HepG2 (cell line): ENCODE measurements at regions not wholly inside any gene's neighbourhood (a gene's known extent, or its start where the extent isn't known, plus 50 kb on each side); places are given as distances from the start of the nearest gene placed in this dataset.
A peak's percentile ranks its signal among the peaks of the same experiment; 100 is the strongest.

Source experiments
- ELF3 ChIP-seq: IDR thresholded peaks from 2 replicates; pipeline ENCODE4 v1.6.1; 2016; ENCODE audit warnings: missing genetic modification reagents, missing compliant biosample characterization
- MEIS1 ChIP-seq: sonication (generic); formaldehyde crosslinking; IDR thresholded peaks from 2 replicates; pipeline ENCODE4 v1.9.0; 2021; ENCODE audit warnings: mild to moderate bottlenecking, missing genetic modification reagents, moderate library complexity, borderline replicate concordance
- MYC ChIP-seq: sonication (generic); formaldehyde crosslinking; IDR thresholded peaks from 2 replicates; pipeline ENCODE4 v1.9.0; 2021; ENCODE audit warnings: missing genetic modification reagents, borderline replicate concordance
- NR2C2 ChIP-seq: sonication (generic); formaldehyde crosslinking; IDR thresholded peaks from 2 replicates; pipeline ENCODE4 v1.4.0; 2020; ENCODE audit warnings: missing genetic modification reagents, mild to moderate bottlenecking, moderate library complexity, borderline replicate concordance
- RXRB ChIP-seq: IDR thresholded peaks from 2 replicates; pipeline ENCODE4 v1.6.1; 2016; ENCODE audit warnings: borderline replicate concordance, missing genetic modification reagents, missing compliant biosample characterization
- SAP130 ChIP-seq: IDR thresholded peaks from 2 replicates; pipeline ENCODE4 v1.6.1; 2016; ENCODE audit warnings: low read depth
- SIN3A ChIP-seq: IDR thresholded peaks from 2 replicates; pipeline ENCODE4 v1.6.1; 2011; ENCODE audit warnings: low read depth, mild to moderate bottlenecking, control low read depth, low read length, borderline replicate concordance
- SP2 ChIP-seq: sonication (generic); formaldehyde crosslinking; IDR thresholded peaks from 2 replicates; pipeline ENCODE4 v1.5.1; 2020; ENCODE audit warnings: mild to moderate bottlenecking, missing genetic modification reagents
- ZNF350 ChIP-seq: sonication (generic); formaldehyde crosslinking; IDR thresholded peaks from 2 replicates; pipeline ENCODE4 v1.4.0; 2020; ENCODE audit warnings: mild to moderate bottlenecking, low read depth, missing genetic modification reagents, borderline replicate concordance
- TF ChIP-seq, protein P1 (sequence below): IDR thresholded peaks from 2 replicates; pipeline ENCODE4 v1.6.1; 2016; ENCODE audit warnings: missing compliant biosample characterization, missing genetic modification reagents, borderline replicate concordance
- TF ChIP-seq, protein P2 (sequence below): sonication (generic); formaldehyde crosslinking; IDR thresholded peaks from 2 replicates; pipeline ENCODE4 v1.8.1; 2022; ENCODE audit warnings: low read depth, mild to moderate bottlenecking, missing genetic modification reagents
- TF ChIP-seq, protein P3 (sequence below): sonication (generic); formaldehyde crosslinking; conservative IDR thresholded peaks from 2 replicates; pipeline ENCODE4 v1.4.0; 2020; ENCODE audit warnings: mild to moderate bottlenecking, missing genetic modification reagents, moderate library complexity
- TF ChIP-seq, protein P4 (sequence below): sonication (generic); formaldehyde crosslinking; conservative IDR thresholded peaks from 2 replicates; pipeline ENCODE4 v1.4.0; 2020; ENCODE audit warnings: missing genetic modification reagents
- TF ChIP-seq, protein P5 (sequence below): sonication (generic); formaldehyde crosslinking; IDR thresholded peaks from 2 replicates; pipeline ENCODE4 v1.5.0; 2020; ENCODE audit warnings: missing genetic modification reagents
- TF ChIP-seq, protein P6 (sequence below), 2 experiments: sonication (generic) in 1 of 2; formaldehyde crosslinking in 1 of 2; IDR thresholded peaks; 2 replicates each; pipeline versions ENCODE4 v1.4.0 to v1.6.1; 2016 to 2020; ENCODE audit warnings: borderline replicate concordance in 1 of 2, low read depth in 1 of 2, mild to moderate bottlenecking in 1 of 2, missing genetic modification reagents in 1 of 2

DNA sequence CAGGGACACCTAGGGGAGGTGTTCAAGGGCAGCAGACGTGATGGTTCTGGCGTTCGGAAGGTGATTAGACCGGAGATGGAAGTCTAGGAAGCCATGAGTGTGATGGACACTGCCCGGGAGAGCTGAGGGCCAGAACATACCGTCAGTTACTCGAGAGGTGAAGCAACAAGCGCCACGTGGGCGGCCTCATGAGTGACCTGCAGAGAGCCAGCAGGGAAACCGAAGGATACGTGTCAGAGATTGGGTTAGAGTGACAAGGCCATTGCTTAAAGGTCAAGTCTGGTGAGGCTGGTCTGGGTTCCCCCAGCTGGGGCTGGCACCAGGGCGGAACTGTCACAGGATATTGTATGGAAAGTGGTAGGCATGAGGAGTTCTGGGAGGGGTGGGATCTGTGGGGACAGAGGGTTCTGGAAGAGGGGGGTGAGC lies 60.0 kb downstream of the C9orf50 start (continued):
- TF ChIP-seq, protein P1, sequence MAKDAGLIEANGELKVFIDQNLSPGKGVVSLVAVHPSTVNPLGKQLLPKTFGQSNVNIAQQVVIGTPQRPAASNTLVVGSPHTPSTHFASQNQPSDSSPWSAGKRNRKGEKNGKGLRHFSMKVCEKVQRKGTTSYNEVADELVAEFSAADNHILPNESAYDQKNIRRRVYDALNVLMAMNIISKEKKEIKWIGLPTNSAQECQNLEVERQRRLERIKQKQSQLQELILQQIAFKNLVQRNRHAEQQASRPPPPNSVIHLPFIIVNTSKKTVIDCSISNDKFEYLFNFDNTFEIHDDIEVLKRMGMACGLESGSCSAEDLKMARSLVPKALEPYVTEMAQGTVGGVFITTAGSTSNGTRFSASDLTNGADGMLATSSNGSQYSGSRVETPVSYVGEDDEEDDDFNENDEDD (CRISPR knock-in tag) = peak; percentile 30; the same call in 1 of the 2 replicates
- peak; percentile 58; the same call in 1 of the 2 replicates for TF ChIP-seq NR2C2 (CRISPR knock-in tag)
- peak; percentile 29; the same call in 1 of the 2 replicates for TF ChIP-seq MEIS1
- TF ChIP-seq RXRB (CRISPR knock-in tag) = peak; percentile 42; the same call in 1 of the 2 replicates
- TF ChIP-seq SP2 (CRISPR knock-in tag) = no peak
- TF ChIP-seq ELF3 (CRISPR knock-in tag) = no peak
- TF ChIP-seq, protein P2, sequence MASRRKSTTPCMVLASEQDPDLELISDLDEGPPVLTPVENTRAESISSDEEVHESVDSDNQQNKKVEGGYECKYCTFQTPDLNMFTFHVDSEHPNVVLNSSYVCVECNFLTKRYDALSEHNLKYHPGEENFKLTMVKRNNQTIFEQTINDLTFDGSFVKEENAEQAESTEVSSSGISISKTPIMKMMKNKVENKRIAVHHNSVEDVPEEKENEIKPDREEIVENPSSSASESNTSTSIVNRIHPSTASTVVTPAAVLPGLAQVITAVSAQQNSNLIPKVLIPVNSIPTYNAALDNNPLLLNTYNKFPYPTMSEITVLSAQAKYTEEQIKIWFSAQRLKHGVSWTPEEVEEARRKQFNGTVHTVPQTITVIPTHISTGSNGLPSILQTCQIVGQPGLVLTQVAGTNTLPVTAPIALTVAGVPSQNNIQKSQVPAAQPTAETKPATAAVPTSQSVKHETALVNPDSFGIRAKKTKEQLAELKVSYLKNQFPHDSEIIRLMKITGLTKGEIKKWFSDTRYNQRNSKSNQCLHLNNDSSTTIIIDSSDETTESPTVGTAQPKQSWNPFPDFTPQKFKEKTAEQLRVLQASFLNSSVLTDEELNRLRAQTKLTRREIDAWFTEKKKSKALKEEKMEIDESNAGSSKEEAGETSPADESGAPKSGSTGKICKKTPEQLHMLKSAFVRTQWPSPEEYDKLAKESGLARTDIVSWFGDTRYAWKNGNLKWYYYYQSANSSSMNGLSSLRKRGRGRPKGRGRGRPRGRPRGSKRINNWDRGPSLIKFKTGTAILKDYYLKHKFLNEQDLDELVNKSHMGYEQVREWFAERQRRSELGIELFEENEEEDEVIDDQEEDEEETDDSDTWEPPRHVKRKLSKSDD (CRISPR knock-in tag) = peak; percentile 44; the same call in 1 of the 2 replicates
- TF ChIP-seq SAP130 (CRISPR knock-in tag) = peak; percentile 51
- TF ChIP-seq MYC (CRISPR knock-in tag) = peak; percentile 14; the same call in 1 of the 2 replicates
- TF ChIP-seq, protein P3, sequence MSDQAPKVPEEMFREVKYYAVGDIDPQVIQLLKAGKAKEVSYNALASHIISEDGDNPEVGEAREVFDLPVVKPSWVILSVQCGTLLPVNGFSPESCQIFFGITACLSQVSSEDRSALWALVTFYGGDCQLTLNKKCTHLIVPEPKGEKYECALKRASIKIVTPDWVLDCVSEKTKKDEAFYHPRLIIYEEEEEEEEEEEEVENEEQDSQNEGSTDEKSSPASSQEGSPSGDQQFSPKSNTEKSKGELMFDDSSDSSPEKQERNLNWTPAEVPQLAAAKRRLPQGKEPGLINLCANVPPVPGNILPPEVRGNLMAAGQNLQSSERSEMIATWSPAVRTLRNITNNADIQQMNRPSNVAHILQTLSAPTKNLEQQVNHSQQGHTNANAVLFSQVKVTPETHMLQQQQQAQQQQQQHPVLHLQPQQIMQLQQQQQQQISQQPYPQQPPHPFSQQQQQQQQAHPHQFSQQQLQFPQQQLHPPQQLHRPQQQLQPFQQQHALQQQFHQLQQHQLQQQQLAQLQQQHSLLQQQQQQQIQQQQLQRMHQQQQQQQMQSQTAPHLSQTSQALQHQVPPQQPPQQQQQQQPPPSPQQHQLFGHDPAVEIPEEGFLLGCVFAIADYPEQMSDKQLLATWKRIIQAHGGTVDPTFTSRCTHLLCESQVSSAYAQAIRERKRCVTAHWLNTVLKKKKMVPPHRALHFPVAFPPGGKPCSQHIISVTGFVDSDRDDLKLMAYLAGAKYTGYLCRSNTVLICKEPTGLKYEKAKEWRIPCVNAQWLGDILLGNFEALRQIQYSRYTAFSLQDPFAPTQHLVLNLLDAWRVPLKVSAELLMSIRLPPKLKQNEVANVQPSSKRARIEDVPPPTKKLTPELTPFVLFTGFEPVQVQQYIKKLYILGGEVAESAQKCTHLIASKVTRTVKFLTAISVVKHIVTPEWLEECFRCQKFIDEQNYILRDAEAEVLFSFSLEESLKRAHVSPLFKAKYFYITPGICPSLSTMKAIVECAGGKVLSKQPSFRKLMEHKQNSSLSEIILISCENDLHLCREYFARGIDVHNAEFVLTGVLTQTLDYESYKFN (CRISPR knock-in tag) = 0 out of 2 replicates have a peak, but pooled peaks have one; percentile 15
- peak; percentile 23; the same call in 1 of the 2 replicates for TF ChIP-seq SIN3A
- TF ChIP-seq, protein P4, sequence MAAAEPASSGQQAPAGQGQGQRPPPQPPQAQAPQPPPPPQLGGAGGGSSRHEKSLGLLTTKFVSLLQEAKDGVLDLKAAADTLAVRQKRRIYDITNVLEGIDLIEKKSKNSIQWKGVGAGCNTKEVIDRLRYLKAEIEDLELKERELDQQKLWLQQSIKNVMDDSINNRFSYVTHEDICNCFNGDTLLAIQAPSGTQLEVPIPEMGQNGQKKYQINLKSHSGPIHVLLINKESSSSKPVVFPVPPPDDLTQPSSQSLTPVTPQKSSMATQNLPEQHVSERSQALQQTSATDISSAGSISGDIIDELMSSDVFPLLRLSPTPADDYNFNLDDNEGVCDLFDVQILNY (CRISPR knock-in tag) = no peak
- TF ChIP-seq, protein P5, sequence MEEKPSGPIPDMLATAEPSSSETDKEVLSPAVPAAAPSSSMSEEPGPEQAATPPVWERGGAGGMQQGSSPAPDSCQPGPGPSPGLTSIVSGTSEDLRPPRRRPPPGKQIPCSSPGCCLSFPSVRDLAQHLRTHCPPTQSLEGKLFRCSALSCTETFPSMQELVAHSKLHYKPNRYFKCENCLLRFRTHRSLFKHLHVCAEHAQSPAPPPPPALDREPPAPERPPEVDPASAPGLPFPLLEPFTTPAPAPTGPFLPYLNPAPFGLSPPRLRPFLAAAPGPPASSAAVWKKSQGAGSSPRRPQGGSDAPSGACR (CRISPR knock-in tag) = no peak
- TF ChIP-seq, protein P6, sequence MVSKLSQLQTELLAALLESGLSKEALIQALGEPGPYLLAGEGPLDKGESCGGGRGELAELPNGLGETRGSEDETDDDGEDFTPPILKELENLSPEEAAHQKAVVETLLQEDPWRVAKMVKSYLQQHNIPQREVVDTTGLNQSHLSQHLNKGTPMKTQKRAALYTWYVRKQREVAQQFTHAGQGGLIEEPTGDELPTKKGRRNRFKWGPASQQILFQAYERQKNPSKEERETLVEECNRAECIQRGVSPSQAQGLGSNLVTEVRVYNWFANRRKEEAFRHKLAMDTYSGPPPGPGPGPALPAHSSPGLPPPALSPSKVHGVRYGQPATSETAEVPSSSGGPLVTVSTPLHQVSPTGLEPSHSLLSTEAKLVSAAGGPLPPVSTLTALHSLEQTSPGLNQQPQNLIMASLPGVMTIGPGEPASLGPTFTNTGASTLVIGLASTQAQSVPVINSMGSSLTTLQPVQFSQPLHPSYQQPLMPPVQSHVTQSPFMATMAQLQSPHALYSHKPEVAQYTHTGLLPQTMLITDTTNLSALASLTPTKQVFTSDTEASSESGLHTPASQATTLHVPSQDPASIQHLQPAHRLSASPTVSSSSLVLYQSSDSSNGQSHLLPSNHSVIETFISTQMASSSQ (IDR thresholded peaks at IDR 0.05; ENCODE audit: low read depth) = no peak
- TF ChIP-seq, protein P6 (CRISPR knock-in tag; IDR thresholded peaks at IDR 0.05; ENCODE audit: borderline replicate concordance) = no peak
- TF ChIP-seq ZNF350 (CRISPR knock-in tag) = no peak
